ENCODE measurements at regions not wholly inside any gene's neighbourhood (a gene's known extent, or its start where the extent isn't known, plus 50 kb on each side); places are given as distances from the start of the nearest gene placed in this dataset.
A peak's percentile ranks its signal among the peaks of the same experiment; 100 is the strongest.
"Not testable (repeated sequence)": the region's sequence is repeated elsewhere in the genome, so short reads cannot be mapped to it uniquely, and the experiment has no call there.

DNA sequence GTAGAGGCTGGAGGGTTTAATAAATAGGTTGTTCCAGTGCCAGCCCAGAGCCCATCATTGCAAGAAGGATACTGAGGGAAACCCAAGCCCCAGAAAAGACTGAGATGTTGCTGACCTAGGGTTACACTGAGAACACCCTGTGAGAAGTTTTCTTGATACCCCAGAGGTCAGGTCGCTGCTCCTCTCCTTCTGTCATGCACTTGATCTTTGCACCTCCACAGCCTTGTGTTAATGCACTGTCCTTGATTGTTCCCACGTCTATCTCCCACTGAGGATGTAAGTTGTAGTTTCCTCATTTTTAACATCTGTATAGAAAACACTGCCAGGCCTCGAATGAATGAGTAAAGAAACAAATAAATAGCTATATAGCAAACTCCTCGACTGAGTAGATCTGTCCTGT lies 195.3 kb upstream of the AHR start:
- H3K27ac ChIP-seq, result no peak overlapping the region
- H3K27me3 ChIP-seq, result no peaks in the 10 kb centered on the region
- no peaks in the 10 kb centered on the region for H3K36me3 ChIP-seq
- H3K4me3 ChIP-seq, result no peak overlapping the region
- DNase-seq (ENCODE audit: low read depth in 1 of 2, low spot score in 1 of 2), result no peak
- TF ChIP-seq, protein P1, sequence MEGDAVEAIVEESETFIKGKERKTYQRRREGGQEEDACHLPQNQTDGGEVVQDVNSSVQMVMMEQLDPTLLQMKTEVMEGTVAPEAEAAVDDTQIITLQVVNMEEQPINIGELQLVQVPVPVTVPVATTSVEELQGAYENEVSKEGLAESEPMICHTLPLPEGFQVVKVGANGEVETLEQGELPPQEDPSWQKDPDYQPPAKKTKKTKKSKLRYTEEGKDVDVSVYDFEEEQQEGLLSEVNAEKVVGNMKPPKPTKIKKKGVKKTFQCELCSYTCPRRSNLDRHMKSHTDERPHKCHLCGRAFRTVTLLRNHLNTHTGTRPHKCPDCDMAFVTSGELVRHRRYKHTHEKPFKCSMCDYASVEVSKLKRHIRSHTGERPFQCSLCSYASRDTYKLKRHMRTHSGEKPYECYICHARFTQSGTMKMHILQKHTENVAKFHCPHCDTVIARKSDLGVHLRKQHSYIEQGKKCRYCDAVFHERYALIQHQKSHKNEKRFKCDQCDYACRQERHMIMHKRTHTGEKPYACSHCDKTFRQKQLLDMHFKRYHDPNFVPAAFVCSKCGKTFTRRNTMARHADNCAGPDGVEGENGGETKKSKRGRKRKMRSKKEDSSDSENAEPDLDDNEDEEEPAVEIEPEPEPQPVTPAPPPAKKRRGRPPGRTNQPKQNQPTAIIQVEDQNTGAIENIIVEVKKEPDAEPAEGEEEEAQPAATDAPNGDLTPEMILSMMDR (IDR thresholded peaks at IDR 0.05; ENCODE audit: low read depth, low read length), result no peak
- no peaks in the 10 kb centered on the region for H3K9me3 ChIP-seq (ENCODE audit: low read depth)
- no peaks in the 10 kb centered on the region for H3K4me1 ChIP-seq (ENCODE audit: low read depth)

DNA sequence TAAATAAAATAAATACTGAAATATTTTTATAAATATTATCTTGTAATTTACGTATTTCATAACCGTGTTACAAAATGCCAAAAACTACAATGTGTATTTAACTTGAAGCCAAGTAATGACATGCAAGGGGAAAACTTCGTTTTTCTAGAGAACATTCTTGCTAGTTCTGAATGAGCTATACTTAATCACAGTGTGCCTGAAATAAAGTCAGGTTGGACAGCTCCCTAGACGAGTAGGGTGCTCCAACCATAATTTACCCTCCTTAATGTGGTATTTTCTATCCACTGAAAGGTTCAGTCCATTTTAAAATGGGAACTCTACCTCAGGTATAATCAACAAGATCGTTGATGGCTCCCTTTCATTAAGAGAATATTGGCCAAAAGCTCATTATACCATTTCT lies 194.5 kb upstream of the AHR start:
- DNase-seq (ENCODE audit: low read depth in 1 of 2, low spot score in 1 of 2), result peak in 1 of 2 donors; percentile 36
- no peaks in the 10 kb centered on the region for H3K4me1 ChIP-seq (ENCODE audit: low read depth)
- no peaks in the 10 kb centered on the region for H3K36me3 ChIP-seq
- TF ChIP-seq, protein P1 (IDR thresholded peaks at IDR 0.05; ENCODE audit: low read depth, low read length), result no peak
- no peaks in the 10 kb centered on the region for H3K27me3 ChIP-seq
- no peak overlapping the region for H3K4me3 ChIP-seq
- no peak overlapping the region for H3K27ac ChIP-seq
- no peaks in the 10 kb centered on the region for H3K9me3 ChIP-seq (ENCODE audit: low read depth)

DNA sequence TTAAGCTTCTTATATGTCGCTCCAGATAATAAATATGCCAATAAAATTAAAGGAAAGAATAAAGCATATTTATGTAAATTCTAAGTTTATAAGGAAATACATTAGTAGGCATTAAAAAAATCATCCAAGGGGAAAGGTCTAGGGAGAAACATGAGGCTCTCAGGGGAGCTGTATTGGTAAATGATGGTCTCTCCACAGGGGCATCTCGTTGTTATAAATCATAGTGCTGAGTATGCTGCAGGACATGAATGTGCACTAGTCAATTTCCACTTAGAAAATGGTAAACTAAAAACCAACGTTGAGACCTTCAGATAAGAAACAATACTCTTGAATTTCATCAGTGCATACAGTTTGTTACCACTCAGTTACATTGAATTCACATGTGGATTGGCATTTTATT lies 194.0 kb upstream of the AHR start:
- no peaks in the 10 kb centered on the region for H3K27me3 ChIP-seq
- TF ChIP-seq, protein P1 (IDR thresholded peaks at IDR 0.05; ENCODE audit: low read depth, low read length), result no peak
- H3K4me3 ChIP-seq, result no peak overlapping the region
- H3K27ac ChIP-seq, result no peak overlapping the region
- no peaks in the 10 kb centered on the region for H3K4me1 ChIP-seq (ENCODE audit: low read depth)
- H3K36me3 ChIP-seq, result no peaks in the 10 kb centered on the region
- DNase-seq (ENCODE audit: low read depth in 1 of 2, low spot score in 1 of 2), result no peak
- H3K9me3 ChIP-seq (ENCODE audit: low read depth), result no peaks in the 10 kb centered on the region

DNA sequence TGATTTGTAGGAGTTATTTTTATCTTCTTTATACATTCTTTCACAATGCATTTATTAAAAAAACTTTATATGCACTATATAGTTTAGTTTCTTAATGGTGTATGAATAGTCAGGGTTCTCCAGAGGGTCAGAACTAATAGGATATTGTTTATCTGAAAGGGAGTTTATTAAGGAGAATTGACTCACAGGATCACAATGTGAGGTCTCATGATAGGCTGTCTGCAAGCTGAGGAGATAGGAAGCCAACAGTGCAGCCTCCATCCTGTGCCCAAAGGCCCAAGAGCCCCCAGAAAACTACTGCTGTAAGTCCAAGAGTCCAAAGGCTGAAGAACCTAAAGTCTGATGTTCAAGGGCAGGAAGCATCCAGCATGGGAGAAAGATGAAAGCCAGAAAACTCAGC lies 192.8 kb upstream of the AHR start:
- Histone ChIP-seq H3K27ac (no peak overlapping the region), H3K27me3 (no peaks in the 10 kb centered on the region), H3K4me1 (ENCODE audit: low read depth) (no peaks in the 10 kb centered on the region), H3K4me3 (no peak overlapping the region), H3K9me3 (ENCODE audit: low read depth) (no peaks in the 10 kb centered on the region), H3K36me3 (no peaks in the 10 kb centered on the region)
- TF ChIP-seq, protein P1 (IDR thresholded peaks at IDR 0.05; ENCODE audit: low read depth, low read length), result no peak
- DNase-seq (ENCODE audit: low read depth in 1 of 2, low spot score in 1 of 2), result no peak

DNA sequence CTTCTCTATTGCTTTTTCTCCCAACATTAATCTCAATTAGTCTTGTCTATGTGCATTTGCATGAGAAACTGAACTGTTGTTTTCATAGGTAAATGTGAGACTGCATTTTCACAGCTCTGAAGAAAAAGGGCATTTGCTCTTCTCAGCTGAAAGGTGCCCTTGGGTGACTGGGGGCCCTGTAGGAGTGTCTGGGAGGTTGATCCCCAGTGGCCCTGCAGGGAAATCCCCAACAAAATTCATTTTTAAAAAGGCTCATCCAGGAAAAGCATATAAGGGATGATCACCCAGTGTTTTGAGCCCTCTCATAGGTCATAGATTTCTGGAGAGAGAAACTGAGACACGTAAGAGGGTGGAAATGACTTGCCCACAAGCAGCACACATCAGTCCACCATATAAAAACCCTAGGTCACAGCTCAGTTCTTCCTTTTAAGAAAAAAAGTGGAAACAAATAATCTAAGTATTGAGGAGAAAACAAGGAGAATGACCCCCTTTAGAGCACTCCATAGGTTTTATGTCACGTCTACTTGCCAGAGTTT lies 190.3 kb upstream of the AHR start:
- TF ChIP-seq, protein P1 (IDR thresholded peaks at IDR 0.05; ENCODE audit: low read depth, low read length), result no peak
- Histone ChIP-seq H3K4me1 (ENCODE audit: low read depth) (no peaks in the 10 kb centered on the region), H3K27me3 (no peaks in the 10 kb centered on the region), H3K4me3 (no peak overlapping the region), H3K36me3 (no peaks in the 10 kb centered on the region), H3K27ac (no peak overlapping the region), H3K9me3 (ENCODE audit: low read depth) (no peaks in the 10 kb centered on the region)
- DNase-seq (ENCODE audit: low read depth in 1 of 2, low spot score in 1 of 2), result no peak

DNA sequence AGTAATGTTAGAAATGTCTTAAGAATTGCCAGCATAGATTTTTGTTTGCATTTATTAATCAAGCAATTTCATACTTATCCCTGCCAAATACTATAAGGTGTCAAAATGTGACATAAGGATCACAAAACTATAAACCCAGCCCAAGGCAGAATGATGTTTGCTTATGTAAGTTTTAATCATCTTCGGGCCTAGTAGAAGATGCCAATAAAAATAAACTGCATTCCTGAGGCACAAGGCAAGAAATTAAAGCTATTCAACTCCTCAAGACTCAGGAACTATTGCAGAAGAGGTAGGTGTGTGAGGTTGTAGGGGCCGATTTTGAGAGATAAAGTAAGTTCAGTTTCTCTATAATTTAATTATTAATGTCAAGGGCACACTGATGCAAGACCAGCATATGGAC lies 189.4 kb upstream of the AHR start:
- no peaks in the 10 kb centered on the region for H3K27me3 ChIP-seq
- peak in 1 of 2 donors; percentile 53 for DNase-seq (ENCODE audit: low read depth in 1 of 2, low spot score in 1 of 2)

DNA sequence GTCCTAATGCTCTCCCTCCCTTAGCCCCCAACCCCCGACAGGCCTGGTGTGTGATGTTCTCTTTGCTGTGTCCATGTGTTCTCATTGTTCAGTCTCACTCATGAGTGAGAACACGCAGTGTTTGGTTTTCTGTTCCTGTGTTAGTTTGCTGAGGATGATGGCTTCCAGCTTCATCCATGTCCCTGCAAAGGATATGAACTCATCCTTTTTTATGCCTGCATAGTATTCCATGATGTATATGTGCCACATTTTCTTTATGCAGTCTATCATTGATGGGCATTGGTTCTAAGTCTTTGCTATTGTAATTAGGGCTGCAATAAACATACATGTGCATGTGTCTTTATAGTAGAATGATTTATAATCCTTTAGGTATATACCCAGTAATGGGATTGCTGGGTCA lies 184.7 kb upstream of the AHR start:
- not testable (repeated sequence) for DNase-seq (ENCODE audit: low read depth in 1 of 2, low spot score in 1 of 2); H3K36me3 ChIP-seq; H3K27me3 ChIP-seq; H3K27ac ChIP-seq; H3K4me1 ChIP-seq (ENCODE audit: low read depth); H3K4me3 ChIP-seq; H3K9me3 ChIP-seq (ENCODE audit: low read depth)

More for the DNA sequence above, 189.4 kb upstream of the AHR start:
- TF ChIP-seq, protein P1 (IDR thresholded peaks at IDR 0.05; ENCODE audit: low read depth, low read length), result no peak
- Histone ChIP-seq H3K27ac (no peak overlapping the region), H3K4me1 (ENCODE audit: low read depth) (no peaks in the 10 kb centered on the region), H3K36me3 (no peaks in the 10 kb centered on the region), H3K4me3 (no peak overlapping the region), H3K9me3 (ENCODE audit: low read depth) (no peaks in the 10 kb centered on the region)

All from cardiac muscle cell (in vitro differentiated cells and primary cell).